ENCODE measurements at regions not wholly inside any gene's neighbourhood (a gene's known extent, or its start where the extent isn't known, plus 50 kb on each side); places are given as distances from the start of the nearest gene placed in this dataset.
"Not testable (repeated sequence)": the region's sequence is repeated elsewhere in the genome, so short reads cannot be mapped to it uniquely, and the experiment has no call there.

DNA sequence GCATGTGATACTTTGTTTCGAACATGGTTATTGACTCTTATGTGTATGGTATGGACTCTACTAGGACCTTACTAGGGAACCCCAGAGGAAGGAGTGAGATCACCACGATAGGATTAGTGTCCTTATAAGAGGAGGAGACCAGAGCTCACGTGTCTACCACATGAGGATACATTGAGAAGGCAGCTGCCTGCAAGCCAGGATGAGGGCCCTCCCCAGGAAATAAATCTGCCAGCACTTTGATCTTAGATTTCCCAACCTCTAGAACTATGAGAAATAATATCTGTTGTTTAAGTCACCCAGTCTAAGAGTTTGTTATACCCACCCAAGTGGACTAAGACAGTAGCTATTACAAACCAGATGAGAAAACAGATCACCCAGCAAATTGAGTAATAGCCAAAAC is 559.3 kb upstream of the USP24 start:
- no peaks in the 10 kb centered on the region for H3K4me1 Mint-ChIP-seq
- H3K9me3 Mint-ChIP-seq = peaks cover 0 to 5% (median 0%) of the 10 kb centered on the region in 3 donors
- no peaks in the 10 kb centered on the region for H3K36me3 ChIP-seq (ENCODE audit: control insufficient read depth in 2 of 2, extremely low read depth in 1 of 2, insufficient read depth in 1 of 2, low read length in 1 of 2)
- no peak for ATAC-seq (replicated peaks in 1 of 4)
- H3K27me3 Mint-ChIP-seq = peaks cover 0 to 4% of the 10 kb centered on the region in 2 donors
- CTCF ChIA-PET = no interaction called here
- POLR2A ChIA-PET = no interaction called here
- no peaks in the 10 kb centered on the region for H3K36me3 Mint-ChIP-seq
- H3K27me3 ChIP-seq (replicated peaks in 1 of 2; ENCODE audit: control insufficient read depth in 2 of 2, extremely low read depth in 1 of 2, insufficient read depth in 2 of 2, low read length in 1 of 2) = peaks cover 2% of the 10 kb centered on the region in 2 experiments
- H3K4me1 ChIP-seq (ENCODE audit: control insufficient read depth in 1 of 2, extremely low read depth in 1 of 2, insufficient read depth in 2 of 2, low read length in 2 of 2) = no peaks in the 10 kb centered on the region
- H3K27ac ChIP-seq (ENCODE audit: low read length) = no peak overlapping the region
- WGBS (ENCODE audit: insufficient coverage) = 67% methylated on average over 1 of the region's 3 CpGs
- no peaks in the 10 kb centered on the region for H3K9me3 ChIP-seq
- no peak overlapping the region for H3K4me3 ChIP-seq (ENCODE audit: control insufficient read depth in 1 of 2, extremely low read depth in 1 of 2, low read length in 1 of 2)
- DNase-seq = no peak
- H3K4me3 Mint-ChIP-seq = no peak overlapping the region
- no peak overlapping the region for H3K27ac Mint-ChIP-seq

- no peak overlapping the region for H3K4me3 Mint-ChIP-seq
- H3K9me3 Mint-ChIP-seq = peaks cover 0 to 5% (median 0%) of the 10 kb centered on the region in 3 donors
- Histone ChIP-seq H3K4me3 (ENCODE audit: control insufficient read depth in 1 of 2, extremely low read depth in 1 of 2, low read length in 1 of 2) (no peak overlapping the region), H3K9me3 (no peaks in the 10 kb centered on the region), H3K27ac (ENCODE audit: low read length) (no peak overlapping the region), H3K27me3 (replicated peaks in 1 of 2; ENCODE audit: control insufficient read depth in 2 of 2, extremely low read depth in 1 of 2, insufficient read depth in 2 of 2, low read length in 1 of 2) (peaks cover 2% of the 10 kb centered on the region in 2 experiments), H3K4me1 (ENCODE audit: control insufficient read depth in 1 of 2, extremely low read depth in 1 of 2, insufficient read depth in 2 of 2, low read length in 2 of 2) (no peaks in the 10 kb centered on the region), H3K36me3 (ENCODE audit: control insufficient read depth in 2 of 2, extremely low read depth in 1 of 2, insufficient read depth in 1 of 2, low read length in 1 of 2) (no peaks in the 10 kb centered on the region)
- CTCF ChIA-PET = no interaction called here
- H3K4me1 Mint-ChIP-seq = no peaks in the 10 kb centered on the region
- no peaks in the 10 kb centered on the region for H3K27me3 Mint-ChIP-seq
- H3K27ac Mint-ChIP-seq = no peak overlapping the region
- POLR2A ChIA-PET = no interaction called here
- DNase-seq (no peak), ATAC-seq (replicated peaks in 1 of 4) (no peak)
- H3K36me3 Mint-ChIP-seq = no peaks in the 10 kb centered on the region
- WGBS (ENCODE audit: insufficient coverage) = no CpG with 5 or more reads among the region's 4 CpGs
Measured at GRCh38 chr1:55773211-55773940, 558.2 kb upstream of the USP24 start.

GRCh38 chr1:55768327-55768952 is 553.3 kb upstream of the USP24 start:
- Mint-ChIP-seq H3K9me3 (no peaks in the 10 kb centered on the region), H3K4me1 (no peaks in the 10 kb centered on the region), H3K27ac (no peak overlapping the region), H3K4me3 (no peak overlapping the region), H3K36me3 (no peaks in the 10 kb centered on the region), H3K27me3 (no peaks in the 10 kb centered on the region)
- ATAC-seq (replicated peaks in 1 of 4) = no peak
- POLR2A ChIA-PET = no interaction called here
- H3K27me3 ChIP-seq (replicated peaks in 1 of 2; ENCODE audit: control insufficient read depth in 2 of 2, extremely low read depth in 1 of 2, insufficient read depth in 2 of 2, low read length in 1 of 2) = no peaks in the 10 kb centered on the region
- H3K36me3 ChIP-seq (ENCODE audit: control insufficient read depth in 2 of 2, extremely low read depth in 1 of 2, insufficient read depth in 1 of 2, low read length in 1 of 2) = no peaks in the 10 kb centered on the region
- DNase-seq = no peak
- no peaks in the 10 kb centered on the region for H3K4me1 ChIP-seq (ENCODE audit: control insufficient read depth in 1 of 2, extremely low read depth in 1 of 2, insufficient read depth in 2 of 2, low read length in 2 of 2)
- no peaks in the 10 kb centered on the region for H3K9me3 ChIP-seq
- H3K4me3 ChIP-seq (ENCODE audit: control insufficient read depth in 1 of 2, extremely low read depth in 1 of 2, low read length in 1 of 2) = no peak overlapping the region
- H3K27ac ChIP-seq (ENCODE audit: low read length) = no peak overlapping the region
- WGBS (ENCODE audit: insufficient coverage) = no CpG with 5 or more reads among the region's 1 CpG
- CTCF ChIA-PET = no interaction called here

GRCh38 chr1:55767171-55767570 is 552.0 kb upstream of the USP24 start:
- no peaks in the 10 kb centered on the region for H3K4me1 ChIP-seq (ENCODE audit: control insufficient read depth in 1 of 2, extremely low read depth in 1 of 2, insufficient read depth in 2 of 2, low read length in 2 of 2)
- ChIA-PET POLR2A (no interaction called here), CTCF (no interaction called here)
- ATAC-seq (replicated peaks in 1 of 4) = no peak
- no peak for DNase-seq
- Mint-ChIP-seq H3K4me3 (no peak overlapping the region), H3K27ac (no peak overlapping the region), H3K36me3 (no peaks in the 10 kb centered on the region), H3K27me3 (no peaks in the 10 kb centered on the region), H3K4me1 (no peaks in the 10 kb centered on the region), H3K9me3 (peaks cover 0 to 2% (median 0%) of the 10 kb centered on the region in 3 donors)
- no peaks in the 10 kb centered on the region for H3K9me3 ChIP-seq
- H3K4me3 ChIP-seq (ENCODE audit: control insufficient read depth in 1 of 2, extremely low read depth in 1 of 2, low read length in 1 of 2) = no peak overlapping the region
- no CpG with 5 or more reads among the region's 3 CpGs for WGBS (ENCODE audit: insufficient coverage)
- no peaks in the 10 kb centered on the region for H3K36me3 ChIP-seq (ENCODE audit: control insufficient read depth in 2 of 2, extremely low read depth in 1 of 2, insufficient read depth in 1 of 2, low read length in 1 of 2)
- no peak overlapping the region for H3K27ac ChIP-seq (ENCODE audit: low read length)
- no peaks in the 10 kb centered on the region for H3K27me3 ChIP-seq (replicated peaks in 1 of 2; ENCODE audit: control insufficient read depth in 2 of 2, extremely low read depth in 1 of 2, insufficient read depth in 2 of 2, low read length in 1 of 2)

DNA sequence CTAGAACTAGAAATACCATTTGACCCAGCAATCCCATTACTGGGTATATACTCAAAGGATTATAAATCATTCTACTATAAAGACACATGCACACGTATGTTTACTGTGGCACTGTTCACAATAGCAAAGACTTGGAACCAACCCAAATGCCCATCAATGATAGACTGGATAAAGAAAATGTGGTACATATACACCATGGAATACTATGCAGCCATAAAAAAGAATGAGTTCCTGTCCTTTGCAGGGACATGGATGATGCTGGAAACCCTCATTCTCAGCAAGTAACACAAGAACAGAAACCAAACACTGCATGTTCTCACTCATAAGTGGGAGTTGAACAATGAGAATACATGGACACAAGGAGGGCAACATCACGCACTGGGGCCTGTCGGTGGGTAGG is 550.3 kb upstream of the USP24 start:
- H3K4me1 ChIP-seq (ENCODE audit: control insufficient read depth in 1 of 2, extremely low read depth in 1 of 2, insufficient read depth in 2 of 2, low read length in 2 of 2); H3K9me3 Mint-ChIP-seq; H3K36me3 Mint-ChIP-seq; H3K36me3 ChIP-seq (ENCODE audit: control insufficient read depth in 2 of 2, extremely low read depth in 1 of 2, insufficient read depth in 1 of 2, low read length in 1 of 2); DNase-seq; ATAC-seq (replicated peaks in 1 of 4); H3K27me3 Mint-ChIP-seq; H3K27ac Mint-ChIP-seq; H3K9me3 ChIP-seq; H3K27ac ChIP-seq (ENCODE audit: low read length); H3K4me3 Mint-ChIP-seq; H3K27me3 ChIP-seq (replicated peaks in 1 of 2; ENCODE audit: control insufficient read depth in 2 of 2, extremely low read depth in 1 of 2, insufficient read depth in 2 of 2, low read length in 1 of 2); H3K4me3 ChIP-seq (ENCODE audit: control insufficient read depth in 1 of 2, extremely low read depth in 1 of 2, low read length in 1 of 2); POLR2A ChIA-PET; H3K4me1 Mint-ChIP-seq; CTCF ChIA-PET: not testable (repeated sequence)
- no CpG with 5 or more reads among the region's 3 CpGs for WGBS (ENCODE audit: insufficient coverage)

DNA sequence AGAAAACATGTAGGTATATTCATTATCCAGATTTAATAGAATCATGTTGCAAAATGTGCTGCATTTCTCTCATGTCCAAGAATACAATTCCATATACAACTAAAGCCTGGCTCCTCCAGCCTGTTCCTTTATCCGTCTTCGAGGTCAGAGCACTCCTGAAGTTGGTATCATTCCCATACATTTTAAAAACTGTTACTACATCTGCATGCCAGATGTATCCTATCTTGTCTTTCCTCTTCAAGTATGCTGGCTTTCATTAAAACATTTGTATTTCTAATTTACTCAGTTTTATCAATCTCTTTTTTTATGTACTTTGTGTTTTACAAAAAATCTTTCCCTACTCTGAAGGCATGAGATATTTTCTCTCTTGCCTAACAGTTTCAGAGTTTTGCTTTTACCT is 536.6 kb upstream of the USP24 start:
- Histone ChIP-seq H3K27me3 (replicated peaks in 1 of 2; ENCODE audit: control insufficient read depth in 2 of 2, extremely low read depth in 1 of 2, insufficient read depth in 2 of 2, low read length in 1 of 2) (peaks cover 0 to 2% of the 10 kb centered on the region in 2 experiments), H3K4me3 (ENCODE audit: control insufficient read depth in 1 of 2, extremely low read depth in 1 of 2, low read length in 1 of 2) (no peak overlapping the region), H3K9me3 (no peaks in the 10 kb centered on the region), H3K4me1 (ENCODE audit: control insufficient read depth in 1 of 2, extremely low read depth in 1 of 2, insufficient read depth in 2 of 2, low read length in 2 of 2) (no peaks in the 10 kb centered on the region), H3K36me3 (ENCODE audit: control insufficient read depth in 2 of 2, extremely low read depth in 1 of 2, insufficient read depth in 1 of 2, low read length in 1 of 2) (no peaks in the 10 kb centered on the region), H3K27ac (ENCODE audit: low read length) (no peak overlapping the region)
- no peak for ATAC-seq (replicated peaks in 1 of 4)
- peaks cover 0 to 6% of the 10 kb centered on the region in 2 donors for H3K27me3 Mint-ChIP-seq
- peaks cover 2 to 6% (median 4%) of the 10 kb centered on the region in 3 donors for H3K9me3 Mint-ChIP-seq
- POLR2A ChIA-PET = no interaction called here
- no peak overlapping the region for H3K4me3 Mint-ChIP-seq
- DNase-seq = no peak
- H3K4me1 Mint-ChIP-seq = no peaks in the 10 kb centered on the region
- WGBS (ENCODE audit: insufficient coverage) = 80% methylated on average over 2 of the region's 2 CpGs
- CTCF ChIA-PET = no interaction called here
- H3K27ac Mint-ChIP-seq = no peak overlapping the region
- no peaks in the 10 kb centered on the region for H3K36me3 Mint-ChIP-seq
